SKM-1 (cell line): ENCODE measurements at regions not wholly inside any gene's neighbourhood (a gene's known extent, or its start where the extent isn't known, plus 50 kb on each side); places are given as distances from the start of the nearest gene placed in this dataset.

Experiments used
- DNase-seq: peaks from one replicate; lab custom pipeline; 2025; ENCODE audit not compliant: unreplicated experiment; lab: John Stamatoyannopoulos, UW

GRCh38 chr11:97800891-97801290, 1219.9 kb upstream of the CNTN5 start:
- no peak for DNase-seq

GRCh38 chr11:97814325-97814959, 1206.3 kb upstream of the CNTN5 start:
- DNase-seq = no peak

GRCh38 chr11:97815667-97816066, 1205.1 kb upstream of the CNTN5 start:
- DNase-seq = no peak

- no peak for DNase-seq
Measured at GRCh38 chr11:97832451-97832850, 1188.3 kb upstream of the CNTN5 start.

- no peak for DNase-seq
Measured at GRCh38 chr11:97833412-97833811, 1187.3 kb upstream of the CNTN5 start.

GRCh38 chr11:97844016-97844415, 1176.7 kb upstream of the CNTN5 start:
- no peak for DNase-seq

GRCh38 chr11:97847730-97848129, 1173.0 kb upstream of the CNTN5 start:
- DNase-seq = no peak

GRCh38 chr11:97850701-97851100, 1170.0 kb upstream of the CNTN5 start:
- no peak for DNase-seq

GRCh38 chr11:97854357-97854756, 1166.4 kb upstream of the CNTN5 start:
- no peak for DNase-seq

GRCh38 chr11:97854877-97855276, 1165.9 kb upstream of the CNTN5 start:
- DNase-seq = no peak

- no peak for DNase-seq
Measured at GRCh38 chr11:97856666-97857065, 1164.1 kb upstream of the CNTN5 start.

- no peak for DNase-seq
Measured at GRCh38 chr11:97860237-97860636, 1160.5 kb upstream of the CNTN5 start.

- DNase-seq = no peak
Measured at GRCh38 chr11:97862021-97862420, 1158.7 kb upstream of the CNTN5 start.

- no peak for DNase-seq
Measured at GRCh38 chr11:97865424-97866012, 1155.2 kb upstream of the CNTN5 start.

GRCh38 chr11:97871816-97872215, 1148.9 kb upstream of the CNTN5 start:
- no peak for DNase-seq

- DNase-seq = no peak
Measured at GRCh38 chr11:97880209-97880608, 1140.5 kb upstream of the CNTN5 start.

- no peak for DNase-seq
Measured at GRCh38 chr11:97883086-97883485, 1137.7 kb upstream of the CNTN5 start.

- no peak for DNase-seq
Measured at GRCh38 chr11:97888641-97889040, 1132.1 kb upstream of the CNTN5 start.

- DNase-seq = no peak
Measured at GRCh38 chr11:97890466-97890865, 1130.3 kb upstream of the CNTN5 start.

GRCh38 chr11:97893612-97894011, 1127.1 kb upstream of the CNTN5 start:
- DNase-seq = no peak

- DNase-seq = no peak
Measured at GRCh38 chr11:97894978-97895377, 1125.8 kb upstream of the CNTN5 start.

- DNase-seq = no peak
Measured at GRCh38 chr11:97895572-97895971, 1125.2 kb upstream of the CNTN5 start.

- no peak for DNase-seq
Measured at GRCh38 chr11:97902828-97903227, 1117.9 kb upstream of the CNTN5 start.
